NCI-H1092 (cell line): ENCODE measurements at regions not wholly inside any gene's neighbourhood (a gene's known extent, or its start where the extent isn't known, plus 50 kb on each side); places are given as distances from the start of the nearest gene placed in this dataset.

Source experiments
- DNase-seq: peaks from one replicate; lab custom pipeline; 2025; lab: John Stamatoyannopoulos, UW

DNA sequence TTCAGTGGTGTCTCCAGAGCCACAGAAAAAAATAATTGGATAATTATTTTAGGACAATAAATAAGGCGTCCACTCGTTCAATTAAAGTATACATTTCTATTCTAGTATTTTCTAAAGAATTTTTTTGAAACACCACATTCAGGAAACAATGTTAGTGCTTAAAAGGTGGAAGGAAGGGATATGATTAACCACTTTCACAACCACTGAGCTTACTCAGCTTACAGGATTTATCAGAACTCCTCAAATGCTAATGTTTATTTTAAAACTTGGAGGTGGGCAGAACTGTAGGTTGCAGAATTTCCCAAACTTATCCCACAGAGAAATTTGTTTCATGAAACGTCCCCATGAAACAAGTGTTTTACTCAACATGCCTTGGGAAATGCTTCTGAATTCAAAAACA is 54.3 kb upstream of the MAGEB2 start:
- DNase-seq, result no peak
